ENCODE measurements at regions not wholly inside any gene's neighbourhood (a gene's known extent, or its start where the extent isn't known, plus 50 kb on each side); places are given as distances from the start of the nearest gene placed in this dataset.

DNA sequence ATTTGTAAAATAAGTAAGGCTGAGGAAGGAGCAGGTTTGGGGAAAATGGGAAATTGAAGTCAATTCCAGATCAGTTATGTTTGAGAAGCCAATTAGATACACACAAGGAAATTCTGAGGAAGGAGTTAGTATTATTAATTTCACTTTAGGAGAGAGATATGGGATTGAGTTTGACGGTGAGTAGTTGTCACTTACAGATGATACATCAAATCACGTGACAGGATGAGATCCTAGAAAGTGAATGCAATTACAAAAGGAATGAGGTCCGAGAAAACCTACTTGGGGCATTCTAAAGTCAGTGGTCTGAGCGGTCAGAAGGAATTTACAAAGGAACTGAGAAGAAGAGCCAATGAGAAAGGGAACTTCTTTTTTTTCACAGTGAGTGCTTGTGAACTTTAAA is 364.3 kb upstream of the TMEM229A start:
- no peak for DNase-seq (ENCODE audit: low spot score)
- TF ChIP-seq, protein P1, sequence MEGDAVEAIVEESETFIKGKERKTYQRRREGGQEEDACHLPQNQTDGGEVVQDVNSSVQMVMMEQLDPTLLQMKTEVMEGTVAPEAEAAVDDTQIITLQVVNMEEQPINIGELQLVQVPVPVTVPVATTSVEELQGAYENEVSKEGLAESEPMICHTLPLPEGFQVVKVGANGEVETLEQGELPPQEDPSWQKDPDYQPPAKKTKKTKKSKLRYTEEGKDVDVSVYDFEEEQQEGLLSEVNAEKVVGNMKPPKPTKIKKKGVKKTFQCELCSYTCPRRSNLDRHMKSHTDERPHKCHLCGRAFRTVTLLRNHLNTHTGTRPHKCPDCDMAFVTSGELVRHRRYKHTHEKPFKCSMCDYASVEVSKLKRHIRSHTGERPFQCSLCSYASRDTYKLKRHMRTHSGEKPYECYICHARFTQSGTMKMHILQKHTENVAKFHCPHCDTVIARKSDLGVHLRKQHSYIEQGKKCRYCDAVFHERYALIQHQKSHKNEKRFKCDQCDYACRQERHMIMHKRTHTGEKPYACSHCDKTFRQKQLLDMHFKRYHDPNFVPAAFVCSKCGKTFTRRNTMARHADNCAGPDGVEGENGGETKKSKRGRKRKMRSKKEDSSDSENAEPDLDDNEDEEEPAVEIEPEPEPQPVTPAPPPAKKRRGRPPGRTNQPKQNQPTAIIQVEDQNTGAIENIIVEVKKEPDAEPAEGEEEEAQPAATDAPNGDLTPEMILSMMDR (IDR thresholded peaks at IDR 0.05; ENCODE audit: extremely low read depth, missing control alignments) = no peak

- TF ChIP-seq, protein P1 (IDR thresholded peaks at IDR 0.05; ENCODE audit: extremely low read depth, missing control alignments) = no peak
- DNase-seq (ENCODE audit: low spot score) = no peak
These were observed 357.4 kb upstream of the TMEM229A start for GRCh38 chr7:124390301-124390700.

DNA sequence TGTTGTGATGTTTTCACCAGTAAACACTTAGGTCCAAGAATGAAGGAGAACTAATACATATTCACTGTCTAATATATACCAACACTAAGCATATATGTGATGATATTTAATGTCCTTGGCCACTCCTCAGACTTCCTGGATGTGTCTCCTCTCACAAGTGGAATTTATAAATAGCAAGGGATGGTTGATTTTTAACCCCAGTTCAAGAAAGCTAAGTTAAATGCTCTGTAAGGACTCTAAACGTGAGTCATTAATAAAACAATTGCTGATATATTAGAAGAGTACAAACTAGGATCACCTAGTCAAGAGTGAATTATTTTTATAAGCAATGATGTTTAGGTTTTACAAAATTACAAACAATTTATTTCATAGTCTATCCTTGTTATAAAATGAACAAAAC is 355.9 kb upstream of the TMEM229A start:
- TF ChIP-seq, protein P1 (IDR thresholded peaks at IDR 0.05; ENCODE audit: extremely low read depth, missing control alignments) = no peak
- DNase-seq (ENCODE audit: low spot score) = no peak

DNA sequence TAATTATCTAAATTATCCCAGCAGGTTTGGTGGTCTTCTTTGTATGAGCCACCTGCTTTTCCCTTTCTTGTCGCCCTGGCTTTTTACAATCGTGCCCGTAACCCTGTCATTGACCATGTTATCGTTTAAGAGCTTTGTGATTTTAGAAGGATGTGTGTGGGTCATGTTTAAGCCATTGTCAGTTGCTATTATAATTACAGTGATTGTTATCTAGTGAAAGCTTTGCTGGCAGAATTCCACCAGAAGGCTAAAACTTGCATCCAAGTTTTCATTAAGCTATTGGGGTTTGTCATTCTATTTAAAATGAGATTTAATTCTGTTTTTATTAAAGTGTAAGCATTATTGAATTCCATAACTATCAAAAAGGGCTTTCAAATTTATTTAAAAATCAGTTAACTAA is 354.2 kb upstream of the TMEM229A start:
- TF ChIP-seq, protein P1 (IDR thresholded peaks at IDR 0.05; ENCODE audit: extremely low read depth, missing control alignments) = no peak
- DNase-seq (ENCODE audit: low spot score) = no peak

GRCh38 chr7:124379296-124379695 is 346.4 kb upstream of the TMEM229A start:
- DNase-seq (ENCODE audit: low spot score) = no peak
- TF ChIP-seq, protein P1 (IDR thresholded peaks at IDR 0.05; ENCODE audit: extremely low read depth, missing control alignments) = no peak

DNA sequence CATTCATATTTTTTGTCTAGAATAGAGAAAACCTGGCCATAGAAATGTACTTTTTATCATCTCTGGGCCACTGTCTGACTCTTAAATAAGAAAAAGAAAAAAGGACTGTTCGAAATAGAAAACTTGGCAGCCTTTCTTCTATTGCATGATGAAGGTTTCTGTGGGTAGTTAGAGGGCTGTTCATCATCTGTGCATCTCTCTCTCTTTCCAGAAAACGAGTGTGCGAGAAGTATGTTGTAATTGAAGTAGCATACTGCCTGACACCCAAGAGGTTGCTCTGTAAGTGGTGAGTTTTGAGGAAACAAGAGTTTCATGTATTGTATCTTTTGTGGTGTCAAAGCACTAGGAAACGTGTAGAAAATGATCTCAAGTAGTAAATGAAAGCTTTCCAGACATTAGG is 343.2 kb upstream of the TMEM229A start:
- DNase-seq (ENCODE audit: low spot score) = no peak
- TF ChIP-seq, protein P1 (IDR thresholded peaks at IDR 0.05; ENCODE audit: extremely low read depth, missing control alignments) = no peak

- TF ChIP-seq, protein P1 (IDR thresholded peaks at IDR 0.05; ENCODE audit: extremely low read depth, missing control alignments) = no peak
- DNase-seq (ENCODE audit: low spot score) = no peak
These were observed 342.5 kb upstream of the TMEM229A start for GRCh38 chr7:124375391-124375790.
